SK-N-SH treated with all-trans-retinoic acid at 6 μM for 48 hours (cell line): ENCODE measurements at regions not wholly inside any gene's neighbourhood (a gene's known extent, or its start where the extent isn't known, plus 50 kb on each side); places are given as distances from the start of the nearest gene placed in this dataset.

Experiments used
- BACH2 ChIP-seq: fragments of 250-450 bp; sonication (Bioruptor Pico); IDR thresholded peaks from 2 replicates; pipeline ENCODE4 v1.9.0; 2021; ENCODE audit warnings: mild to moderate bottlenecking, borderline replicate concordance
- CSDC2 ChIP-seq: fragments of 250-450 bp; sonication (Bioruptor Pico); IDR thresholded peaks from 2 replicates; pipeline ENCODE4 v1.5.0; 2020; ENCODE audit warnings: mild to moderate bottlenecking, moderate library complexity
- ESRRG ChIP-seq: fragments of 250-450 bp; sonication (Bioruptor Pico); IDR thresholded peaks from 2 replicates; pipeline ENCODE4 v1.6.1; 2021; ENCODE audit warnings: mild to moderate bottlenecking
- GLIS3 ChIP-seq: fragments of 250-450 bp; sonication (Bioruptor Pico); IDR thresholded peaks from 2 replicates; pipeline ENCODE4 v1.5.0; 2020; ENCODE audit warnings: mild to moderate bottlenecking, moderate library complexity
- RARB ChIP-seq: fragments of 250-450 bp; sonication (Bioruptor Pico); IDR thresholded peaks from 2 replicates; pipeline ENCODE4 v1.8.0; 2021; ENCODE audit warnings: mild to moderate bottlenecking, moderate library complexity
- SNAI2 ChIP-seq: fragments of 250-450 bp; sonication (Bioruptor Pico); IDR thresholded peaks from 2 replicates; pipeline ENCODE4 v1.5.0; 2020; ENCODE audit warnings: mild to moderate bottlenecking, moderate library complexity
- TOX ChIP-seq: fragments of 250-450 bp; sonication (Bioruptor Pico); IDR thresholded peaks from 2 replicates; pipeline ENCODE4 v1.8.0; 2021; ENCODE audit warnings: mild to moderate bottlenecking, moderate library complexity, borderline replicate concordance
- ZFP3 ChIP-seq: fragments of 250-450 bp; sonication (Bioruptor Pico); IDR thresholded peaks from 2 replicates; pipeline ENCODE4 v1.5.0; 2020; ENCODE audit warnings: mild to moderate bottlenecking, moderate library complexity
- ZNF70 ChIP-seq: fragments of 450-650 bp; formaldehyde crosslinking; IDR thresholded peaks from 2 replicates; pipeline ENCODE4 v1.5.0; 2020; ENCODE audit warnings: mild to moderate bottlenecking, moderate library complexity
- TF ChIP-seq, protein P1 (sequence below): fragments of 250-450 bp; sonication (Bioruptor Pico); IDR thresholded peaks from 2 replicates; pipeline ENCODE4 v1.8.0; 2020; ENCODE audit warnings: mild to moderate bottlenecking, moderate library complexity, borderline replicate concordance
- TF ChIP-seq, protein P2 (sequence below): fragments of 250-450 bp; sonication (Bioruptor Pico); IDR thresholded peaks from 2 replicates; pipeline ENCODE4 v1.8.0; 2021; ENCODE audit warnings: low read depth, mild to moderate bottlenecking, moderate library complexity, borderline replicate concordance
- TF ChIP-seq, protein P3 (sequence below): fragments of 250-450 bp; sonication (Bioruptor Pico); IDR thresholded peaks from 2 replicates; pipeline ENCODE4 v1.5.1; 2020; ENCODE audit warnings: low read depth, mild to moderate bottlenecking, moderate library complexity

DNA sequence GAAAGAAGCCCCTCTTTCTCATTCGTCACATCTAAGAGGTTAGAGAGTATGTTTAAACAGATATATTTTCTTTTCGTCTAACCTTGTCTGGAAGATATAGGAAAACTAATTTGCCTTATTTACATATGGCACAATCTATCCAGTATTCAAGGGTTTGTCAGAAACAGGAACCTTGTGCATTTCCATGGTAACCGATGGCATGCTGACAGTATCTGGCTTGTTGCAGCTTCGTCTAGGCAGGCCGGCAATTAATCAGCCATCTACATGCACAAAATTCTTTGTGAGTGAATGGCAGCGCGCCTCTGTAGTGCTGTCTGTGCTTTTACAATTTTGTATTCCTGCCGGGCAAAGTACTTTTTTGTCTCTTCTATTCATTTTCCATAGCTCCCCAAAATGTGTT lies 294.0 kb upstream of the SOX2 start:
- TF ChIP-seq CSDC2 (CRISPR knock-in tag) (no peak), TOX (CRISPR knock-in tag) (no peak), RARB (CRISPR knock-in tag) (no peak), ESRRG (CRISPR knock-in tag) (no peak), ZNF70 (CRISPR knock-in tag) (no peak), GLIS3 (CRISPR knock-in tag) (no peak), SNAI2 (CRISPR knock-in tag) (no peak), BACH2 (CRISPR knock-in tag) (no peak), ZFP3 (no peak)
- TF ChIP-seq, protein P1, sequence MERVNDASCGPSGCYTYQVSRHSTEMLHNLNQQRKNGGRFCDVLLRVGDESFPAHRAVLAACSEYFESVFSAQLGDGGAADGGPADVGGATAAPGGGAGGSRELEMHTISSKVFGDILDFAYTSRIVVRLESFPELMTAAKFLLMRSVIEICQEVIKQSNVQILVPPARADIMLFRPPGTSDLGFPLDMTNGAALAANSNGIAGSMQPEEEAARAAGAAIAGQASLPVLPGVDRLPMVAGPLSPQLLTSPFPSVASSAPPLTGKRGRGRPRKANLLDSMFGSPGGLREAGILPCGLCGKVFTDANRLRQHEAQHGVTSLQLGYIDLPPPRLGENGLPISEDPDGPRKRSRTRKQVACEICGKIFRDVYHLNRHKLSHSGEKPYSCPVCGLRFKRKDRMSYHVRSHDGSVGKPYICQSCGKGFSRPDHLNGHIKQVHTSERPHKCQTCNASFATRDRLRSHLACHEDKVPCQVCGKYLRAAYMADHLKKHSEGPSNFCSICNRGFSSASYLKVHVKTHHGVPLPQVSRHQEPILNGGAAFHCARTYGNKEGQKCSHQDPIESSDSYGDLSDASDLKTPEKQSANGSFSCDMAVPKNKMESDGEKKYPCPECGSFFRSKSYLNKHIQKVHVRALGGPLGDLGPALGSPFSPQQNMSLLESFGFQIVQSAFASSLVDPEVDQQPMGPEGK (CRISPR knock-in tag), result no peak
- TF ChIP-seq, protein P2, sequence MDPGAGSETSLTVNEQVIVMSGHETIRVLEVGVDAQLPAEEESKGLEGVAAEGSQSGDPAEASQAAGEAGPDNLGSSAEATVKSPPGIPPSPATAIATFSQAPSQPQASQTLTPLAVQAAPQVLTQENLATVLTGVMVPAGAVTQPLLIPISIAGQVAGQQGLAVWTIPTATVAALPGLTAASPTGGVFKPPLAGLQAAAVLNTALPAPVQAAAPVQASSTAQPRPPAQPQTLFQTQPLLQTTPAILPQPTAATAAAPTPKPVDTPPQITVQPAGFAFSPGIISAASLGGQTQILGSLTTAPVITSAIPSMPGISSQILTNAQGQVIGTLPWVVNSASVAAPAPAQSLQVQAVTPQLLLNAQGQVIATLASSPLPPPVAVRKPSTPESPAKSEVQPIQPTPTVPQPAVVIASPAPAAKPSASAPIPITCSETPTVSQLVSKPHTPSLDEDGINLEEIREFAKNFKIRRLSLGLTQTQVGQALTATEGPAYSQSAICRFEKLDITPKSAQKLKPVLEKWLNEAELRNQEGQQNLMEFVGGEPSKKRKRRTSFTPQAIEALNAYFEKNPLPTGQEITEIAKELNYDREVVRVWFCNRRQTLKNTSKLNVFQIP (CRISPR knock-in tag), result no peak
- TF ChIP-seq, protein P3, sequence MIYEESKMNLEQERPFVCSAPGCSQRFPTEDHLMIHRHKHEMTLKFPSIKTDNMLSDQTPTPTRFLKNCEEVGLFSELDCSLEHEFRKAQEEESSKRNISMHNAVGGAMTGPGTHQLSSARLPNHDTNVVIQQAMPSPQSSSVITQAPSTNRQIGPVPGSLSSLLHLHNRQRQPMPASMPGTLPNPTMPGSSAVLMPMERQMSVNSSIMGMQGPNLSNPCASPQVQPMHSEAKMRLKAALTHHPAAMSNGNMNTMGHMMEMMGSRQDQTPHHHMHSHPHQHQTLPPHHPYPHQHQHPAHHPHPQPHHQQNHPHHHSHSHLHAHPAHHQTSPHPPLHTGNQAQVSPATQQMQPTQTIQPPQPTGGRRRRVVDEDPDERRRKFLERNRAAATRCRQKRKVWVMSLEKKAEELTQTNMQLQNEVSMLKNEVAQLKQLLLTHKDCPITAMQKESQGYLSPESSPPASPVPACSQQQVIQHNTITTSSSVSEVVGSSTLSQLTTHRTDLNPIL, result no peak
